Loucy (cell line): ENCODE measurements at regions not wholly inside any gene's neighbourhood (a gene's known extent, or its start where the extent isn't known, plus 50 kb on each side); places are given as distances from the start of the nearest gene placed in this dataset.

Experiments used
- H2AFZ ChIP-seq: fragments of 200-600 bp; sonication (generic); 2 replicates; pipeline ENCODE4 v1.6.0; 2016; ENCODE audit warnings: antibody characterized with exemption, mild to moderate bottlenecking, low read length, moderate library complexity
- H3F3A ChIP-seq: fragments of 200-600 bp; 2 replicates; pipeline ENCODE4 v1.6.0; 2016; ENCODE audit warnings: antibody characterized with exemption, low read depth, mild to moderate bottlenecking
- H3K27me3 ChIP-seq: fragments of 200-600 bp; sonication (generic); 2 replicates; pipeline ENCODE4 v1.6.1; 2014; ENCODE audit warnings: low read length, mild to moderate bottlenecking; ENCODE audit not compliant: insufficient read depth, poor library complexity, severe bottlenecking
- H3K36me3 ChIP-seq: fragments of 200-600 bp; sonication (generic); 2 replicates; pipeline ENCODE4 v1.6.1; 2016; ENCODE audit warnings: low read length; ENCODE audit not compliant: insufficient read depth
- H3K4me1 ChIP-seq: fragments of 200-600 bp; sonication (generic); 2 replicates; pipeline ENCODE4 v1.5.1; 2014; ENCODE audit warnings: low read length, mild to moderate bottlenecking; ENCODE audit not compliant: insufficient read depth, poor library complexity, severe bottlenecking
- H3K4me2 ChIP-seq: fragments of 200-600 bp; sonication (generic); 2 replicates; pipeline ENCODE4 v1.6.0; 2014; ENCODE audit warnings: antibody characterized with exemption, low read length, low read depth, mild to moderate bottlenecking; ENCODE audit not compliant: poor library complexity, severe bottlenecking
- H3K4me3 ChIP-seq: fragments of 200-600 bp; sonication (generic); 2 replicates; pipeline ENCODE4 v1.5.1; 2014; ENCODE audit warnings: low read length, mild to moderate bottlenecking, mixed read lengths; ENCODE audit not compliant: poor library complexity, severe bottlenecking
- H3K79me2 ChIP-seq: fragments of 200-600 bp; sonication (generic); 2 replicates; pipeline ENCODE4 v1.6.1; 2014; ENCODE audit warnings: low read length; ENCODE audit not compliant: insufficient read depth
- H3K9ac ChIP-seq: fragments of 200-600 bp; sonication (generic); 2 replicates; pipeline ENCODE4 v1.6.0; 2014; ENCODE audit warnings: mild to moderate bottlenecking, low read depth, low read length, moderate library complexity; ENCODE audit not compliant: poor library complexity, severe bottlenecking
- H3K9me2 ChIP-seq: fragments of 200-600 bp; sonication (generic); replicated peaks from 2 replicates; pipeline ENCODE4 v1.6.1; 2016; ENCODE audit warnings: low read depth, low read length, mixed read lengths
- H3K9me3 ChIP-seq: fragments of 200-600 bp; sonication (generic); 2 replicates; pipeline ENCODE4 v1.6.1; 2014; ENCODE audit warnings: mild to moderate bottlenecking, antibody characterized with exemption, low read length, low read depth; ENCODE audit not compliant: insufficient read depth
- H4K20me1 ChIP-seq: fragments of 200-600 bp; sonication (generic); 2 replicates; pipeline ENCODE4 v1.6.0; 2014; ENCODE audit warnings: antibody characterized with exemption, low read length, mild to moderate bottlenecking; ENCODE audit not compliant: insufficient read depth, poor library complexity, severe bottlenecking
- CTCF ChIP-seq: fragments of 200-600 bp; sonication (generic); conservative IDR thresholded peaks from 2 replicates; pipeline ENCODE4 v1.5.1; 2014; ENCODE audit warnings: mild to moderate bottlenecking, antibody characterized with exemption, low read length
- EZH2phosphoT487 ChIP-seq: fragments of 200-600 bp; IDR thresholded peaks from 2 replicates; pipeline ENCODE4 v1.6.1; 2018; ENCODE audit warnings: antibody characterized with exemption, mild to moderate bottlenecking, moderate library complexity, borderline replicate concordance

- Histone ChIP-seq H3K4me2 (no peak overlapping the region), H3F3A (no peaks in the 10 kb centered on the region), H3K4me1 (no peaks in the 10 kb centered on the region), H3K9me2 (no peaks in the 10 kb centered on the region), H4K20me1 (no peaks in the 10 kb centered on the region), H3K79me2 (no peaks in the 10 kb centered on the region), H3K27me3 (no peaks in the 10 kb centered on the region), H3K9me3 (peaks cover 10% of the 10 kb centered on the region; the same call in 1 of the 2 replicates), H3K36me3 (no peaks in the 10 kb centered on the region), H2AFZ (no peak overlapping the region), H3K9ac (no peak overlapping the region), H3K4me3 (no peak overlapping the region)
- no peak for TF ChIP-seq CTCF
- no peak for TF ChIP-seq EZH2phosphoT487
Observed at GRCh38 chr6:144898741-144899140, 613.6 kb downstream of the UTRN start.

- Histone ChIP-seq H3K4me2 (no peak overlapping the region), H2AFZ (no peak overlapping the region), H3K4me1 (no peaks in the 10 kb centered on the region), H3K9me3 (peaks cover 10% of the 10 kb centered on the region; the same call in 1 of the 2 replicates), H3K9ac (no peak overlapping the region), H3K4me3 (no peak overlapping the region), H4K20me1 (no peaks in the 10 kb centered on the region), H3K9me2 (no peaks in the 10 kb centered on the region), H3K27me3 (no peaks in the 10 kb centered on the region), H3F3A (no peaks in the 10 kb centered on the region), H3K79me2 (no peaks in the 10 kb centered on the region), H3K36me3 (no peaks in the 10 kb centered on the region)
- TF ChIP-seq CTCF (no peak), EZH2phosphoT487 (no peak)
Observed at GRCh38 chr6:144899161-144899560, 614.0 kb downstream of the UTRN start.

GRCh38 chr6:144901412-144901811 lies 616.3 kb downstream of the UTRN start:
- Histone ChIP-seq H3K9me2 (no peaks in the 10 kb centered on the region), H3K4me2 (no peak overlapping the region), H3K79me2 (no peaks in the 10 kb centered on the region), H3K27me3 (no peaks in the 10 kb centered on the region), H3K36me3 (no peaks in the 10 kb centered on the region), H3K9ac (no peak overlapping the region), H3K4me1 (no peaks in the 10 kb centered on the region), H2AFZ (no peak overlapping the region), H3F3A (no peaks in the 10 kb centered on the region), H3K9me3 (peaks cover 10% of the 10 kb centered on the region; the same call in 1 of the 2 replicates), H4K20me1 (no peaks in the 10 kb centered on the region), H3K4me3 (no peak overlapping the region)
- no peak for TF ChIP-seq CTCF
- no peak for TF ChIP-seq EZH2phosphoT487
